ENCODE measurements at regions not wholly inside any gene's neighbourhood (a gene's known extent, or its start where the extent isn't known, plus 50 kb on each side); places are given as distances from the start of the nearest gene placed in this dataset.

DNA sequence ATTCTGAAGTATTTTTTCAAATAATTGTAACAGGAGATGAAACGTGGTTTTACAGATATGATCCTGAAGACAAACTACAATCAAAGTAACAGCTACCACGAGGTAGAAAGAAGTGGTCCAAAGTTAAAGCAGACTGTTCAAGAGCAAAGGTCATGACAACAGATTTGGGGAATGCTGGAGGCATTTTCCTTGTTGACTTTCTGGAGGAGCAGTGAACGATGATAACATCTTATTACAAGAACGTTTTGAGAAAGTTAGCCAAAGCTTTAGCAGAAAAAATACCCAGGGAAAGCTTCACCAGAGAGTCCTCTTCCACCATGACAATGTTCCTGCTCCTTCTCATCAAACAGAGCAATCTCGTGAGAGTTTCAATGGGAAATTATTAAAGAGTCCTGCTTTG, 145.4 kb upstream of the NREP start:
- TF ChIP-seq CTCF (conservative IDR thresholded peaks at IDR 0.05; ENCODE audit: low read depth, low read length), result no peak
- no peak for TF ChIP-seq RAD21 (IDR thresholded peaks at IDR 0.05; ENCODE audit: low read length)
